HepG2 (cell line): ENCODE measurements at regions not wholly inside any gene's neighbourhood (a gene's known extent, or its start where the extent isn't known, plus 50 kb on each side); places are given as distances from the start of the nearest gene placed in this dataset.

Source experiments
- ATAC-seq: fragments of 200-7000 bp; cut with Tn5 transposase; 3 replicates; pipeline ENCODE4 v1.9.1; 2020; ENCODE audit warnings: mild to moderate bottlenecking, moderate library complexity
- BruUV-seq: library from RNA; stranded (reverse); fragments of 400-500 nt; replicated peaks from 2 replicates; lab custom pipeline; 2021; lab: Mats Ljungman, UMichigan
- CTCF ChIA-PET: fragments of 300-600 bp; formaldehyde crosslinking; extraction: SDS; loops from one replicate; lab custom pipeline; 2021; ENCODE audit warnings: low total read pairs, inconsistent platforms, low intra/inter-chr PET ratio; lab: Yijun Ruan, JAX
- POLR2A ChIA-PET: fragments of 350-600 bp; sonication (Branson Sonifier 250); formaldehyde crosslinking; loops from one replicate; lab custom pipeline; 2020; ENCODE audit warnings: antibody characterized with exemption, inconsistent platforms; lab: Yijun Ruan, JAX
- DNase-seq: peaks from one replicate; pipeline ENCODE4 v3.0.0-alpha.2; 2015; ENCODE audit warnings: low spot score
- FAIRE-seq: peaks from 3 replicates; lab custom pipeline; 2011; peaks lifted over from hg19 to GRCh38; lab: Jason Lieb, UNC
- H2AFZ ChIP-seq: one replicate; pipeline ENCODE4 v1.6.1; 2011; ENCODE audit warnings: low read length, inconsistent platforms
- H3K27ac ChIP-seq: fragments of 300-600 bp; 3 replicates; pipeline ENCODE4 v1.8.0; 2011; ENCODE audit warnings: mixed run types, mild to moderate bottlenecking, mixed read lengths, low read length, inconsistent platforms; ENCODE audit not compliant: insufficient read depth; ENCODE audit errors: extremely low read length
- H3K27me3 ChIP-seq, 2 experiments: fragments of 200-600 bp in 1 of 2; 2 replicates in 1 of 2; 3 replicates in 1 of 2; pipeline versions ENCODE4 v1.6.0 to v1.8.0; 2011; ENCODE audit warnings: low read length in 2 of 2, mild to moderate bottlenecking in 2 of 2, moderate library complexity in 2 of 2, inconsistent platforms in 1 of 2; ENCODE audit not compliant: insufficient read depth in 2 of 2, control insufficient read depth in 1 of 2
- H3K36me3 ChIP-seq, 2 experiments: fragments of 200-600 bp in 1 of 2; replicated peaks in 1 of 2; 2 replicates in 1 of 2; 3 replicates in 1 of 2; pipeline versions ENCODE4 v1.5.1 to v1.8.0; 2011; ENCODE audit warnings: low read length in 2 of 2, inconsistent platforms in 1 of 2; ENCODE audit not compliant: insufficient read depth in 2 of 2, control insufficient read depth in 1 of 2
- H3K4me1 ChIP-seq: 2 replicates; pipeline ENCODE4 v1.5.1; 2012; ENCODE audit warnings: low read length, inconsistent platforms; ENCODE audit not compliant: insufficient read depth
- H3K4me2 ChIP-seq: 2 replicates; pipeline ENCODE4 v1.6.0; 2011; ENCODE audit warnings: low read depth, low read length, inconsistent platforms
- H3K4me3 ChIP-seq, 3 experiments: fragments of 200-600 bp in 1 of 3; sonication (generic), shearing (Covaris generic) in 1 of 3; replicated peaks in 1 of 3; 2 replicates each; pipeline ENCODE4 v1.5.1; 2011 to 2016; ENCODE audit warnings: low read length in 3 of 3, inconsistent platforms in 2 of 3, low read depth in 2 of 3, mild to moderate bottlenecking in 2 of 3, control low read depth in 1 of 3, mixed read lengths in 1 of 3; ENCODE audit not compliant: insufficient read depth in 1 of 3
- H3K79me2 ChIP-seq: one replicate; pipeline ENCODE4 v1.6.1; 2011; ENCODE audit warnings: low read length, inconsistent platforms; ENCODE audit not compliant: insufficient read depth
- H3K9ac ChIP-seq: 2 replicates; pipeline ENCODE4 v1.6.0; 2011; ENCODE audit warnings: mild to moderate bottlenecking, low read depth, low read length, inconsistent platforms; ENCODE audit not compliant: insufficient read depth
- H3K9me3 ChIP-seq: 2 replicates; pipeline ENCODE4 v1.5.1; 2012; ENCODE audit warnings: mild to moderate bottlenecking, low read length
- H4K20me1 ChIP-seq: 2 replicates; pipeline ENCODE4 v1.6.0; 2011; ENCODE audit warnings: inconsistent platforms, mild to moderate bottlenecking, low read length, moderate library complexity; ENCODE audit not compliant: insufficient read depth
- DBP ChIP-seq: sonication (generic); formaldehyde crosslinking; IDR thresholded peaks from 2 replicates; pipeline ENCODE4 v1.4.0; 2020; ENCODE audit warnings: missing genetic modification reagents; ENCODE audit errors: not compliant biosample characterization
- GABPA ChIP-seq, 2 experiments: IDR thresholded peaks; 2 replicates each; pipeline ENCODE4 v1.6.1; 2011 to 2016; ENCODE audit warnings: low read depth in 2 of 2, low read length in 1 of 2, missing biosample characterization in 1 of 2, missing genetic modification characterization in 1 of 2
- HMGA1 ChIP-seq: sonication (generic); formaldehyde crosslinking; conservative IDR thresholded peaks from 2 replicates; pipeline ENCODE4 v1.4.0; 2020; ENCODE audit warnings: missing genetic modification reagents
- SMARCE1 ChIP-seq: fragments of 450-650 bp; IDR thresholded peaks from 2 replicates; pipeline ENCODE4 v1.6.1; 2017; ENCODE audit warnings: borderline replicate concordance
- ZBED4 ChIP-seq: sonication (generic); formaldehyde crosslinking; IDR thresholded peaks from 2 replicates; pipeline ENCODE4 v1.4.0; 2020; ENCODE audit warnings: missing genetic modification reagents, borderline replicate concordance
- ZNF101 ChIP-seq: sonication (generic); formaldehyde crosslinking; IDR thresholded peaks from 2 replicates; pipeline ENCODE4 v1.4.0; 2020; ENCODE audit warnings: mild to moderate bottlenecking, low read depth, missing genetic modification reagents, borderline replicate concordance
- ZNF333 ChIP-seq: sonication (generic); formaldehyde crosslinking; IDR thresholded peaks from 2 replicates; pipeline ENCODE4 v1.4.0; 2020; ENCODE audit warnings: mild to moderate bottlenecking, missing genetic modification reagents, borderline replicate concordance
- ZNF713 ChIP-seq: sonication (generic); formaldehyde crosslinking; IDR thresholded peaks from 2 replicates; pipeline ENCODE4 v1.4.0; 2020; ENCODE audit warnings: mild to moderate bottlenecking, missing genetic modification reagents
- ZSCAN9 ChIP-seq: IDR thresholded peaks from 2 replicates; pipeline ENCODE4 v1.6.1; 2016; ENCODE audit warnings: borderline replicate concordance
- WGBS: methylation state at CpG from one replicate; pipeline ENCODE4 v1.1.6; 2017; ENCODE audit warnings: low lambda C conversion rate; 5-methylcytosine and 5-hydroxymethylcytosine counted together
- in situ Hi-C: cut with HindIII; loops from 2 replicates; pipeline ENCODE4 v1.10.0; 2017; ENCODE audit warnings: low pct_unique_long_range_greater_than_20kb; ENCODE audit not compliant: extremely low pct_ligation_motif_present
- intact Hi-C: fragments of 100-400 bp; cut with micrococcal nuclease; formaldehyde crosslinking; loops from one replicate; pipeline ENCODE4 v1.10.0; 2022; ENCODE audit not compliant: unreplicated experiment

DNA sequence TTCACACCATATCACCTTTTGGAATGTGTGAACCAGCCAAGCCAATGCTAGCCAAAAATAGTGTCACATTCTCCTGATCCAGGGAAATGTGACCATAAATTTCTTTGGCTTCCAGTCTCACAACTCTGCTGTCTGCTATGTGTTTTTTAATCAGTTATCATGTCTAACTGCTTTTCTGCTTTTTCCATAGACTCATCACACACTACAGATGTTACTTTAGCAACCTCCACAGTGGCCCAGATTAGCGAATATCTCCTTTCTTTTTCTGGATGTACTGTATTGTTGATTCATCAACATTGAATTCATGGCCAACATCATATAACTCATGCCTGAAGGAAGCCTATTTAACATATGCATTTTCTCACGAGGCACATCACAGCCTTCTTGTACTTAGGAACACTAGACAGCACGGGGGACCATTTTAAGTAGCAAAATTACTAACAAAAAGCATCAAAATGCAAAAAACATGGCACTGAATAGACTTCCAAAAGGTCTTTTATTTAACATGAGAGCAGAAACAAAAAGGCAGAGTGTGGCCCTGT is 73.1 kb upstream of the POU2AF2 start:
- no peak for DNase-seq
- Histone ChIP-seq H3K9ac (no peak overlapping the region), H3K27me3 (peaks cover 0 to 31% of the 10 kb centered on the region in 2 experiments; a peak in 3 of 5 replicates), H3K79me2 (no peaks in the 10 kb centered on the region), H3K36me3 (no peaks in the 10 kb centered on the region), H2AFZ (no peak overlapping the region), H3K9me3 (no peaks in the 10 kb centered on the region), H3K4me2 (no peak overlapping the region), H3K27ac (no peak overlapping the region), H3K4me1 (no peaks in the 10 kb centered on the region), H3K4me3 (no peak overlapping the region), H4K20me1 (no peaks in the 10 kb centered on the region)
- ChIA-PET CTCF (no interaction called here), POLR2A (no interaction called here)
- no peak for ATAC-seq
- 1% methylated on average over 3 of the region's 3 CpGs for WGBS
- intact Hi-C loops (no loop called here), in situ Hi-C loops (no loop called here)
- TF ChIP-seq ZNF713 (CRISPR knock-in tag) (no peak), DBP (no peak), HMGA1 (CRISPR knock-in tag) (no peak), GABPA (IDR thresholded peaks at IDR 0.05; ENCODE audit: low read depth, low read length) (no peak), GABPA (CRISPR knock-in tag; IDR thresholded peaks at IDR 0.05; ENCODE audit: low read depth) (no peak), ZNF101 (CRISPR knock-in tag) (no peak), ZBED4 (CRISPR knock-in tag) (no peak), ZSCAN9 (CRISPR knock-in tag) (no peak), SMARCE1 (no peak), ZNF333 (CRISPR knock-in tag) (no peak)
- no TSS peak for BruUV-seq
- FAIRE-seq, result no peak
